Immature natural killer cell (primary cell): ENCODE measurements at regions not wholly inside any gene's neighbourhood (a gene's known extent, or its start where the extent isn't known, plus 50 kb on each side); places are given as distances from the start of the nearest gene placed in this dataset.

Experiments
- DNase-seq, 3 donors: peaks; one replicate each; pipeline ENCODE4 v3.0.0; 2022; ENCODE audit warnings: mixed read lengths in 1 of 3
- H3K27ac Mint-ChIP-seq, 6 donors: one replicate each; pipeline ENCODE4 v1.8.0; 2020; ENCODE audit warnings: mixed read lengths in 6 of 6, mild to moderate bottlenecking in 5 of 6, inconsistent platforms in 4 of 6, moderate library complexity in 3 of 6
- H3K27me3 Mint-ChIP-seq, 3 donors: one replicate each; pipeline ENCODE4 v1.8.0; 2020 to 2021; ENCODE audit warnings: low read depth in 3 of 3, mild to moderate bottlenecking in 3 of 3, mixed read lengths in 3 of 3, moderate library complexity in 3 of 3, inconsistent platforms in 1 of 3
- H3K36me3 Mint-ChIP-seq, 3 donors: one replicate each; pipeline ENCODE4 v1.8.0; 2020; ENCODE audit warnings: mixed read lengths in 3 of 3, inconsistent platforms in 2 of 3, mild to moderate bottlenecking in 2 of 3
- H3K4me1 Mint-ChIP-seq, 2 donors: one replicate each; pipeline ENCODE4 v1.8.0; 2020; ENCODE audit warnings: inconsistent platforms in 2 of 2, mild to moderate bottlenecking in 2 of 2, mixed read lengths in 2 of 2, moderate library complexity in 1 of 2
- H3K4me3 Mint-ChIP-seq, 5 donors: one replicate each; pipeline ENCODE4 v1.8.0; 2020; ENCODE audit warnings: mild to moderate bottlenecking in 5 of 5, mixed read lengths in 5 of 5, inconsistent platforms in 3 of 5, moderate library complexity in 3 of 5
- H3K9me3 Mint-ChIP-seq, 6 donors: one replicate each; pipeline ENCODE4 v1.8.0; 2020; ENCODE audit warnings: mild to moderate bottlenecking in 6 of 6, mixed read lengths in 6 of 6, inconsistent platforms in 4 of 6, moderate library complexity in 3 of 6

- Mint-ChIP-seq H3K27me3 (peaks cover 6 to 18% (median 7%) of the 10 kb centered on the region in 3 donors), H3K27ac (no peak overlapping the region), H3K4me1 (peaks cover 8 to 14% of the 10 kb centered on the region in 2 donors), H3K9me3 (no peaks in the 10 kb centered on the region), H3K36me3 (no peaks in the 10 kb centered on the region), H3K4me3 (no peak overlapping the region)
- no peak for DNase-seq
Observed at GRCh38 chr3:186411994-186412393, 50.0 kb upstream of the DGKG start.
